ENCODE measurements at regions not wholly inside any gene's neighbourhood (a gene's known extent, or its start where the extent isn't known, plus 50 kb on each side); places are given as distances from the start of the nearest gene placed in this dataset.

DNA sequence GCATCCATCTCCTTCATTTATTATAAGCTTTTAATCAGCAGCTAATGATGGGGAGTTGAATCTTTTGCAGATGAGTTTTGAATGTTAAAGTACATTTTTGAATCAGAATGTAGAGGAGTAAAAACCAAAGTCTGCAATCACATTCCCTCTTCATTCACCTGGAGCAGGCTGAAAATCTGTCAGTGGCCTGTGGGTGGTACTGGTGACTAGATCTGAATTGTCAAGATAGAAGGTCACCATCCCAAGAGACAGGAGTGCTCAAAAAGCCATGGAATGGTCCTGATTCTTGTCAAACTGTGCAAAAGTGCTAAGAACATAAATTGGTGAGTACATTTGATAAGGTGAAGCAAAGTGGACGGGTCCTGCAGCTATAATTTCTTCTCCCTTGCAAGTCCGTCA lies 881.3 kb upstream of the NR2F2 start:
- no peak overlapping the region for H3K4me3 ChIP-seq (ENCODE audit: low read length)
- DNase-seq (ENCODE audit: low read depth), result no peak
- TF ChIP-seq, protein P1, sequence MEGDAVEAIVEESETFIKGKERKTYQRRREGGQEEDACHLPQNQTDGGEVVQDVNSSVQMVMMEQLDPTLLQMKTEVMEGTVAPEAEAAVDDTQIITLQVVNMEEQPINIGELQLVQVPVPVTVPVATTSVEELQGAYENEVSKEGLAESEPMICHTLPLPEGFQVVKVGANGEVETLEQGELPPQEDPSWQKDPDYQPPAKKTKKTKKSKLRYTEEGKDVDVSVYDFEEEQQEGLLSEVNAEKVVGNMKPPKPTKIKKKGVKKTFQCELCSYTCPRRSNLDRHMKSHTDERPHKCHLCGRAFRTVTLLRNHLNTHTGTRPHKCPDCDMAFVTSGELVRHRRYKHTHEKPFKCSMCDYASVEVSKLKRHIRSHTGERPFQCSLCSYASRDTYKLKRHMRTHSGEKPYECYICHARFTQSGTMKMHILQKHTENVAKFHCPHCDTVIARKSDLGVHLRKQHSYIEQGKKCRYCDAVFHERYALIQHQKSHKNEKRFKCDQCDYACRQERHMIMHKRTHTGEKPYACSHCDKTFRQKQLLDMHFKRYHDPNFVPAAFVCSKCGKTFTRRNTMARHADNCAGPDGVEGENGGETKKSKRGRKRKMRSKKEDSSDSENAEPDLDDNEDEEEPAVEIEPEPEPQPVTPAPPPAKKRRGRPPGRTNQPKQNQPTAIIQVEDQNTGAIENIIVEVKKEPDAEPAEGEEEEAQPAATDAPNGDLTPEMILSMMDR (conservative IDR thresholded peaks at IDR 0.05; ENCODE audit: low read length), result no peak

DNA sequence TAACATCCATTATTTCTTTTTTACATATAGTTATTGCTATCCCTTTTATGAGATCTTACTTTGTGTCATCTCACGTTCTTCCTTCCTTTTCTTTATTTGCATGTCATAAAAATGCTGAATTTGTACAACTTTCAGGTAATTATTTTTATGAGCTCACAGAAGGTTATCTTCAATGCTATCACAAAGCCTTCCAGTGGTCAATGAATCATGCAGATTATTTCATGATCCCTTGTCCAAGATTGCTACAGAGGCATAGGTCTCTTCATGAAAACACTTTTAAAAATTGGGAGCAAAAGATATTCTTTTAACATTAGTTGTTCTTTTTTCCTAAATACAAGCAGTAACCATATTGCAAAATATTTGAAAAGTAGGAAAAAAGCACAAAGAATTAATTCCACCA lies 880.1 kb upstream of the NR2F2 start:
- no peak overlapping the region for H3K4me3 ChIP-seq (ENCODE audit: low read length)
- DNase-seq (ENCODE audit: low read depth), result no peak
- TF ChIP-seq, protein P1 (conservative IDR thresholded peaks at IDR 0.05; ENCODE audit: low read length), result no peak

DNA sequence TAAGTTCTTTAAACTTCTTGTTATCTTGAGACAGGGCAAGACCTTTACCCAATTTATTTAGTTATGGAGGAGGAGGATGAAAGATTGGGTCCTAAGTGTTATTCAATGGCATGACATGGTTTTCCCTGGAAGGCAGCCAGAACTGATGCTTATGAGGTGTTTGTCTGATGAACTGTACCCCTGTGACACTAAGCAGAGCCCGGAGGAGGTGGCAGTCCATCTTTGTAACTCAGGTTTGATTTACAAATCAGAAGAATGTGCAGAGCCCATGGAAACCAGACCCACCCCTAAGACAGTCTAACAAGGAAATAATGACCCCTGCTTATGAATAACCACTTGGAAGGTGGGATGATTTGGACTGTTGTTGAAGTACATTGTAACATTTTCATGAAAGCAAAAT lies 878.6 kb upstream of the NR2F2 start:
- TF ChIP-seq, protein P1 (conservative IDR thresholded peaks at IDR 0.05; ENCODE audit: low read length), result no peak
- H3K4me3 ChIP-seq (ENCODE audit: low read length), result no peak overlapping the region
- no peak for DNase-seq (ENCODE audit: low read depth)

DNA sequence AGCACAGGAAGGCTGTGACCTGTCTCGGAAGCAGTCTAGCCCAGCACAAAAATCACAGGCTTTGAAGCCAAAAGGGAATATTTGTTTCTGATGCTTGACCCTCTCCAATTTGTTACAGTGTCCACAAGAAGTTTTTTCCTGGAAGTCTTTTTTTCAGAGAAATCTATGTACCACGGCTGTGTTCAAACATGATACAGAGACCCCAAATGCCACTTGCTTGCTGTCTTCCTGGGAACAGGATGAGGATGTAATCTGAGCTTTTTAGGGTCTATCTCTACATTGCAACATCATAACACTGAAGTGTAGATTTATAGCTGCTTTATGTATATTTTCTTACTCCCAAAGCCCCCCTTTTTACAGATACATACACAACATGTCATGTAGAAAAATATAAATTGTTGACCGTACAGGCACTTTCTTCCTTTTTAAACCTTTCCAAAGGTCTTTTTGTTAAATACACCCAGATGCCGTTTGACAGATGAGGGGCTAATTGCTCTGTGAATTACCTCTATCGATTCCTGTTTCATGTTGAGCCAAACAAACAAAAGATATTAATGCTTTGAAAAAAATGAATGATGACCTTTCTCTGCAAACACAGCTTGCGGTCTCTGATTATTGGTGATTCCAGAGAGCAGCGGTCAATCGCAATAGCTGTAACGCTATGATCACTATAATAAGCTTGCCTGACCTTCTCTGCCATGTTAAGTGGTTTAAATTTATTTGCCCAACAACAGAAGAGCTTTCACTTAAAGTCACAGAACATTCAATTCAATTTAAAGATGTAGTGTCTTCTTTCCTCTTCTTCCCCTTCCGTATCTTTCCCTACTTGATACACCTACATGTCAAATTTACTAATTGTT lies 875.9 kb upstream of the NR2F2 start:
- no peak overlapping the region for H3K4me3 ChIP-seq (ENCODE audit: low read length)
- no peak for DNase-seq (ENCODE audit: low read depth)
- TF ChIP-seq, protein P1 (conservative IDR thresholded peaks at IDR 0.05; ENCODE audit: low read length), result no peak

DNA sequence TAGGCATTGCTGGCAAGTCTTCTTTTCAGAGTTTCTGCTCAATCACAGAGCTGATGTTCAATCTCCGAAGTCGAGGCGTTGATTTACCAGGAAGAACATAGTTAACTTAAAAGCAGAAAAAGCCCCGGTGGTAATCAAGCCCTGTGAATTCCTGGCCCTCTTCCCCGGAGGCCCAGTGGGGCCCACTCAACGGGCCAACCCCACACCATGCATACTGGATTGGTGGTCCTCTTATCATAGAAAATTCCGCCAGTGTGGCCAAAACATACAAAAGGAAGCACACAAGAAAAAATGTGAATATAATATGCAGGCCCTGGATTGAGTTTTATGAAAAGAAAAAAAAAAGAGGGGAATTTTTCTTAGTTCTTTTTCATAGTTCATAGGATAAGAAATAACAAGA lies 873.0 kb upstream of the NR2F2 start:
- H3K4me3 ChIP-seq (ENCODE audit: low read length), result no peak overlapping the region
- TF ChIP-seq, protein P1 (conservative IDR thresholded peaks at IDR 0.05; ENCODE audit: low read length), result no peak
- DNase-seq (ENCODE audit: low read depth), result no peak

DNA sequence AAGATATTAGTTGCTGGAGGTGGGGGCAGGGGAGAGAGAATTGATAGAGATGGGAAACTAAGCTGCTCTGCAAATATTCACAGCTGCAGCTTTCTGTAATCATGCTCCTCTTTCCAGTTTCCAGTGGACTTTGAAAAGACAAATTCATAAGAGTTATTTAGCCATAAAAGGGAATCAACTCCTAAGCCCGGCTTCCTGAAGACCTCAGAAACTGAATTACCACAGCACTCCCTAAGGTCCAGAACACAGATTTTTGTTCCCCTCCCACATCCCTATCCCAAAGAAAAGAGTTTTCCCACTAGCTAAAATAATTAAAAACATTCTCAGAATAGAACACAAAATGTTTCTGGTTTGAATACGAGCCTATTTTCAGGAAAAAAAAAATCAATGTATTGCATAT lies 871.8 kb upstream of the NR2F2 start:
- H3K4me3 ChIP-seq (ENCODE audit: low read length), result no peak overlapping the region
- TF ChIP-seq, protein P1 (conservative IDR thresholded peaks at IDR 0.05; ENCODE audit: low read length), result no peak
- DNase-seq (ENCODE audit: low read depth), result no peak

DNA sequence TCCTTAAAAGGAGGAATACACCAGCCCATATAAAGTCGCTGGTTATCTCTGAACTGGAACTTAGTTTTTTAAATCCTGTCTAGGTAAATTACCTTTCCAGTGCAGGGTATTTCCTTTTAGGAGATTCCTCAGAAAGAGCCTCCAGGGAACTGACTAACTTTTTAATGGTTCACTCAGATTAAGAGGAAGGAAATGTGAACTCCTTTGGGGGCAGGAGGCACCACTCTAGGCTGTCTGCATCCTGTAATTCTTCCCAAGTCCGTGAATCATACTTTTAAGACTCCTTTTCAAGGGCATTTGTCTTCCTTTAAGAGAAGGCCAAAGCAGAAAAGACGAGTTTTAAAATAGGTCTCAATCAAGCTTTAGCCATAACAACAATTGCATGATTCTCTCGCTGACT lies 871.2 kb upstream of the NR2F2 start:
- TF ChIP-seq, protein P1 (conservative IDR thresholded peaks at IDR 0.05; ENCODE audit: low read length), result no peak
- peak; percentile 4 for DNase-seq (ENCODE audit: low read depth)

More for the DNA sequence above, 871.2 kb upstream of the NR2F2 start:
- no peak overlapping the region for H3K4me3 ChIP-seq (ENCODE audit: low read length)

All from AG10803 (cell line).